A673 (cell line): ENCODE measurements at regions not wholly inside any gene's neighbourhood (a gene's known extent, or its start where the extent isn't known, plus 50 kb on each side); places are given as distances from the start of the nearest gene placed in this dataset.

ENCODE experiments used
- CTCF ChIP-seq: fragments of 300-800, 200-600 bp; sonication (generic); conservative IDR thresholded peaks from 2 replicates; pipeline ENCODE4 v1.5.1; 2017; ENCODE audit warnings: low read depth, mild to moderate bottlenecking, antibody characterized with exemption, low read length, moderate library complexity, mixed read lengths
- EZH2 ChIP-seq: fragments of 200-600 bp; sonication (generic); IDR thresholded peaks from 2 replicates; pipeline ENCODE4 v1.6.1; 2017; ENCODE audit warnings: borderline replicate concordance, low read depth, mild to moderate bottlenecking, mixed read lengths, antibody characterized with exemption, low read length; ENCODE audit not compliant: poor library complexity, severe bottlenecking

GRCh38 chr1:221634606-221635005, 107.3 kb downstream of the DUSP10 start:
- TF ChIP-seq CTCF (no peak), EZH2 (no peak)
